NOMO-1 treated with DMSO at 0.1 percent for 48 hours (cell line): ENCODE measurements at regions not wholly inside any gene's neighbourhood (a gene's known extent, or its start where the extent isn't known, plus 50 kb on each side); places are given as distances from the start of the nearest gene placed in this dataset.
"Not testable (repeated sequence)": the region's sequence is repeated elsewhere in the genome, so short reads cannot be mapped to it uniquely, and the experiment has no call there.

Experiments used
- DNase-seq: peaks from one replicate; lab custom pipeline; 2025; ENCODE audit not compliant: unreplicated experiment; lab: John Stamatoyannopoulos, UW

DNA sequence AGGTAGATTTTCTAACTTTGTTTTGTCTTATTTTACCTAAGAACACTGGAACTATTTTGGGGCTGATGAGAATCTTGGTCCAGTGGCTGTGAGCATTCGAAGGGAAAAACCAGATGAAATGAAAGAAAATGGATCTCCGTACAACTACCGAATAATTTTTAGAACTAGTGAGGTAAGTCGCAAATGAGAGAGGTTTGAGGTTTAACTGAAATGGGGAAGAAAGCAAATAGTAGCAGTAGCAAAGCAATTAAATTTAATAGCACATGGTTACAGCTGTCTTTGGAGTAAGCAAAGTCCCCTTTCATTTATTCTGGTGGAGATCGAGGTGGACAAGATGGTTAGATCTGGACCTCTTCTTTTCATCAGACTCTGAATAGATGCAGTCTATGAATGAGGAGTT is 313.5 kb upstream of the RGS6 start:
- peak; percentile 77 for DNase-seq

DNA sequence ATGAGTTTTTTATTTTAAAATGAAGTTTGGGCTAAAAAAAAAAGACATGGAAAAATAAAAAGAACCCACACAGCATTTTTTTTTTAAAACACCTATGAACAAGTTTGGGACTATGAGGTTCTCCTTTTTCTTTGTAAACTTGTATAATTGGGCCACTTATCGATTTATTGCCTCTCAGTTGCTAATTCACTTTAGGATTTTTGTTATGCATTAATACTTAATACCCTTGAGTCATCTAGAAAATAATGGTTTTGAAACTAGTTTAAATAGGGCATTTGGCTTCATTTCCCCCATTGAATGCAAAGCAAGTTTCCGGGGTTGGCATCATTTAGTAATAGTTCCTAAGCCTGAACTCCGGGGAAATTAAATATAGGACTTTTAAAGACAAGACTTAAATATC is 312.8 kb upstream of the RGS6 start:
- DNase-seq, result no peak

DNA sequence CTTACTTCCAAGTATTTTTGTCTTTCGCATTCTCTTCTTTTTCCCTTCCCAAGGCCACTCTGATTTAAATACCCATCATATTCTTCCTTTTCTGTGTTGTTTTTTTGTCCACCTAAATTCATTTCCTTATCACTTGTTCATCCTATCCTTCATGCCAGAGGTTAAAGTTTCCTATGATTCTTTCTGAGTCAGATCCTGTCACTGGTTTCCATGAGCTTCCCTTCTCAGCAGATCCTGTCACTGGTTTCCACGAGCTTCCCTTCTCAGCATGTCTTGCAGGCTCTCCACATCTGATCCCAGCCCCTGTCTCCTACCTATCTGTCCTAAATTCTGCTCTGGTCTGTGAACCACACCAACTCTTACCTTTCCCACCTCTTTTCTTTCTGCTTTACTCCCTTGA is 311.8 kb upstream of the RGS6 start:
- DNase-seq, result no peak

DNA sequence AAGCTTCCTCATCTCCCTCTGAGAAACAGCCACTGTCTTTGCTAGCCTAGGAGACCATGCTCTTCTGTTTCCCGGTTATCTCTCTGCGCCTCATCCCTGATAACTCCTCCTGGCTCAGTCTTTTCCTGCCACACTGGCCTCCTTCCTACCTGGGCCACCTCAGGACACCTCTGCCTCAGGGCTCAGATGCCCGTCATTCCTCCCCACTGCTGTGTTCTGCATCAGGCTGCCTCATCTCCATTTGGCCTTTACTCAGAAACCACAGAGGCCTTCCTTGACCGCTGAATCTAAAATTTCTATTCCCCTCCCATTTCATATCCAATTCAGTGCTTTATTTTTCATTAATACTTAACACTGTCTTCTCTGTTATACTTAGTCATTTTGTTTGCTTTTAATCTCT is 311.0 kb upstream of the RGS6 start:
- no peak for DNase-seq

DNA sequence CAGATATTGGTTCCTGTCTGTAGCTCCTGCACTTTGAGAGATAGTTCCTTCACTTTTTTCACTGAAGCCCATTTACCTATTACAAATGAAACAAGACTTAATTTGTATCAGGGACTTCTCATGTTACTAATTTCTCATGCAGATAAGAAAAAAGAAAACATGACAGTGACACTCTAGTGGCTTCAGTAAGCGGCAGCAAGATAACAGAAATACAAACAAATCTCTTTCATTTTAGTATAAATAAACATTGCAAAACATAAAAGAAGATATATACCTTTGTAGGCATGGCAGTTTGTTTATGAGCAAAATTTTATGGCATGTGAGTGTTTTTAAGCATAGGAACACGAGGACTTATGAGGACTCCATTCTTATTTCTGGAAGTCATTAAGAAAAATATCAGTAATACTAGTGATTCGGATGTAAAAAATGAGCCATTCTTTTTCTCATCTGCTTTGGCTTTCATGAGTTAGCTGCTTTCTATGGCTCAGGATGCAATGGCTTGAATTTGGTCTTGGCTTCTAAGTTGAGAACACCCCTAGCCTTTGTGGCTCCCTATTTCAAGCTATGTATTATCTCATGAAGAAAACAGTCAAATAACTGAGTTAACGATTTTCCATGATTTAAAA is 310.1 kb upstream of the RGS6 start:
- no peak for DNase-seq

DNA sequence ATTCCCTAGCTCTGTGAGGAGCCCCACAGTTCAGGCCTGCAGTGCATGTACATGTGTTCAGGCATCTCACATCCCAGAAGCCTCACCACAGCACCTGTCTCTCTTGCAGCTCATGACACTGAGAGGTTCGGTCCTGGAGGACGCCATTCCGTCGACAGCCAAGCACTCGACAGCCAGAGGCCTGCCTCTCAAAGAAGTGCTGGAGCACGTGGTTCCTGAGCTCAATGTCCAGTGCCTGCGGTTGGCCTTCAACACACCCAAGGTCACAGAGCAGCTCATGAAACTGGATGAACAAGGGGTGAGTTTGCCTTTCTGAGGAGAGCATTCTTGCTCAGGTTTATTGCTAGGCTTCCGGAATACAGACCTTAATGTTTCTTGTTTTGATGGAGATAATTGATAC is 308.3 kb upstream of the RGS6 start:
- DNase-seq, result no peak

DNA sequence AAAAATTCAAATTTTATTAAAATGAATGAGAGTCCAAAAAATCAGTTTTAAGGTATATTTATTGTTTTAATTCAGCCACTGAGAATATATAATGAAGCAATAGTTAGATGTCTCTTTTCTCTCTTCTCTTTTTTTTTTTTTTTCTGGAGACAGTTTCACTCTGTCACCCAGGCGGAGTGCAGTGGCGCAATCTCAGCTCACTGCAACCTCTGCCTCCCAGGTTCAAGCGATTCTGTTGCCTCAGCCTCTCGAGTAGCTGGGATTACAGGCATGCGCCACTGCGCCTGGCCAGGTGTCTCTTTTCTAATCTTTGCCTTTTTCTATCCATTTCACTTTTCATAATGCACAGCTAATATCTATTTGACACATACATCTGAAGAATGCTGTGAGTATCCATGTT is 307.1 kb upstream of the RGS6 start:
- DNase-seq, result peak; percentile 56

DNA sequence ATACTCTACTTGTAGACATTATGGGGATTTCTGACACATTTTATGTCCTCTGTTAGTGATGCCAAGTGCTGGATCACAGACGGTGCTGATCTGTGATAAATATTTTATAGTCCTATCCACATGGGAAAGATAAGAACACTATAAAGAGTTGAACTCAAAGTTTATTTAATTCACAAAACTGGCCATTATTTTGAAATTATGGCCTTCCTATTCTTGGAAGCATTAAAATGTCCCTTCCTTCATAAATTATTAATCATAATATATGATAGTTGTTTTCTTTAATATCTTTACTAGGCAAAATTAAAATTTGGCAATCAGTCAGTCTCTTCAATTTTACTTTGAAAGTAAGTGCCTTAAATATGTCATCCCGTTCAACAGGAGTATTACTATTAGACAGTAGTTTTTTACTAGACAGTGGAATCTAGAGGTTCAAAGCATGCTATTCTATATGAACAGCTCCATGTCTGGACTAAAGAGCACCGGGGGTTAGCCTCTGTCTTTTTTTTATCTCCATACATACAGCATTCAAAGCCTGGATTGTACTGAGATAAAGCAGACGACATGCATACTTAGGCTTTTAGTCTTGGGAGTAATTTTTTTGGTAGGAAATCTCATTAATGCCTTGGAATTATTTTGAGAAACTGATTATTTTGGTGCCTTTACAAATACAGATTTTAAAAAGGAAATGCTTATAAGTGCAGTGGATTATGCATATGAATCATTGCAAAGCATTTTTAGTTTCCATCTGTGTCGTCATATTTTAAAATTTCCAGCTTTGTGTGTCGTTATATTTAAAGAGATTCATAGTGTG is 306.1 kb upstream of the RGS6 start:
- peak; percentile 1 for DNase-seq

DNA sequence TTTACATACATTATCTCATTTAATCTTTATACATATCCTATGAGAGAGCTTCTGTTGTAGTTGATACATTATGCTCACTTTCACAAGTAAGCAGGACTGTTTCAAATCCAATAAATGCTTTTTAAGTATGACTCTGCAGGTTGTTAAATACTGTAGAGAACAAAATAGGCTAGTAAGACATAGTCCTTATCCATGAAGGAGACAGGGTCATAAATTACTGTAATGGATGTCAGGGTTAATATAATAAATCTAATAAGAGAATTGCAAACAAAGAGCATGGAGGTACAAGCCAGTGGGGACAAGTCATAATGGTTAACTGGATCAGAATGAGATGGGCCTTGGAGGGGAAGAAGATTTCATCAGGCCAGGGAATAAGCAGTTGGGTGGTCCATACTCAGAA is 303.8 kb upstream of the RGS6 start:
- DNase-seq, result no peak

DNA sequence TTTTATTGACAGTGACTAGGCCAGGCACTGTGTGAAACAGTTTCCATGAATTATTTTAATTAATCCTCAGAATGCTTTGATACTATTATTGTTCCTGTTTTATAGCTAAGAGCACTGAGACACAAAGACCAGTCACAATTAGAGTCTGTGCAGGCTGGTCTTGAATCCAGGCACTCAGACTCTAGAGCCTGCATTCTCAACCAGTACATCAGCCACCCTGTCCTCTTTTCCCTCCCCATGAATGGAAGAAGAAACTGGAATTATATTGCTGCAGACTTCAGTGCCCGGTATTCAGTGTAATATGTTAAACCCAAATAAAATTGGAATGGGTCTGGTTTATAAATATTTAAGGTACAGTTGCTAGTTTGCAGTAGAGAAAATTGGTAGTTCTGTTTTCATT is 303.0 kb upstream of the RGS6 start:
- no peak for DNase-seq

DNA sequence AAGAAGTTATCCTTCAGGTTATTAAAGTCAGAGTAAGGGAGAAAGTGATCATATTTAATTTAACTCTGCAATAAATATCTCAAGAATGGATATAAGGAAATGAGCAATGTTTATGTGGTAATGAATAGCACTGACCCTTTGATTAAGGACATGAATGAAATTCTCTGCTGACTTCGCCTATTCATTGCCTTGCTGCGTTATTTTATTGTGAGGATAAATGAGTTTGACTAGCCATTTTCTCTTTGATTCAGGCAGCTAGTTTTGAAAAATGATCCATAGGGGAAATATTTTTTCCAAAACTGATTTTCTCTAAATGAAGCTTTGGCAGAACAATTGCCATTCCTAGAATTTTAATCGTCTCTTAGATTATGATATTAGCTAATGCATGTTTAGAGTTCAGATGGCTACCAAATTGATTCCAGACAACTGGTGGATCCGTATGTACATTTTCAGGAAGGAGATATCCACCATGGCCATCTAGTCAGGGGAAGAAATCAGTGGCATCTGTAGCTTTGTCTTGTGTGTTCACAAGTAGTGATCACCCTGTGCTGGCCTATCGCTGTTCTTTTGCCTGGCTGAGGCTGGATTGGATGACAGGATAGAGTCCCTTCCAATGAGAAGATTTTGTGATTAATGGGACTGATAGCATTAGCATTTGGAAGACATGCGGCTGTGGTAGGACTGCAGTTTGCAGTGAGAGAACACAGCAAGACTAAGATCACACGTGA is 302.3 kb upstream of the RGS6 start:
- no peak for DNase-seq

DNA sequence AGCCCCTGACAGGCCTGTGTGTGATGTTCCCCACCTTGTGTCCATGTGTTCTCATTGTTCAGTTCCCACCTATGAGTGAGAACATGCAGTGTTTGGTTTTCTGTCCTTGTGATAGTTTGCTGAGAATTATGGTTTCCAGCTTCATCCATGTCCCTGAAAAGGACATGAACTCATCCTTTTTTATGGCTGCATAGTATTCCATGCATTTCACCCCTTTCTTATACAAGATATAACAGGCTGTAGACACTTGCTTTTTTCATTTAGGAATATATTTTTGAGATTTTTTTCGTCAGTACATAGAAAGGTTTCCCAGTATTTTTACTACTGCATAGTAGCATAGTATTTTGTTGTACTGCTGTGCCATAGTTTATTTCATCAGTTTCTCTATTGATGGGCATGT is 301.2 kb upstream of the RGS6 start:
- DNase-seq, result not testable (repeated sequence)

DNA sequence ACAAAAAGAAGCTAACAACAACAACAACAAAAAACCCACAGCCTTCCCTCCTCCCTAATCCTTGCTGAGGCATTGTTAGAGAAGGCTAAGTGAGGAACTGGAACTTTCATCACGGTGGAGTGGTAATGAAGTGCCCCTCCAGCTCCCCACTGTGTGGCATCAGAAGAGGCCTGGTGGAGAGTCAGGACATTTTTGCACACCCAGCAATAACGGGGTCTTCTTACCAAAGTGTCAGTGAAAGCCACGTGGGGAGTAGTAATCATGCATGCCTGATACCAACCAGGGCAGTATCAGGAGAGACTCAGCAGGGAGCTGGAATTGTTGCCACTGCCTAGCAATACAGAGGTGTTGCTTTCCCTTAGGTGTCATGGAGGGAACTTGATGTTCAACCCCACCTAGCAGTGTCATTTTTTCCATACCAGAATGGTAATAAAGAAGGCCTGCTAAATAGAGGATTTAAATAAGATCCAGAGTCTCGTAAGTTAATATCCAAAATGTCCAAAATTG is 299.7 kb upstream of the RGS6 start:
- DNase-seq, result no peak

DNA sequence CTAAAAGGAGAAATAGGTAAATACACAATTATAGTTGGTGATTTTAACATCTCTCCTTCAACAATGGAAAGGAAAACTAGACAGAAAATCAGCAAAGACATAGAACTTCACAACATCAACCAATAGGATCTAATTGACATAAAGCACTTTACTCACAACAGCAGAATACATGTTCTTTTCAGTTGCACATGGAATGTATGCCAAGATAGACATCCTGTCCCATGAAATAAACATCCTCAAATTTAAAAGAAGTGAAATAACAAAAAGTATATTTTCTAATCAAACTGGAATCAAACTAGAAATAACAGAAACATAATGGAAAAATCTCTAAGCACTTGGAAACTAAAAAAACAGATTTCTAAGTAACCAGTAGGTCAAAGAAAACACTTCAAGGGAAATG is 296.2 kb upstream of the RGS6 start:
- DNase-seq, result no peak

DNA sequence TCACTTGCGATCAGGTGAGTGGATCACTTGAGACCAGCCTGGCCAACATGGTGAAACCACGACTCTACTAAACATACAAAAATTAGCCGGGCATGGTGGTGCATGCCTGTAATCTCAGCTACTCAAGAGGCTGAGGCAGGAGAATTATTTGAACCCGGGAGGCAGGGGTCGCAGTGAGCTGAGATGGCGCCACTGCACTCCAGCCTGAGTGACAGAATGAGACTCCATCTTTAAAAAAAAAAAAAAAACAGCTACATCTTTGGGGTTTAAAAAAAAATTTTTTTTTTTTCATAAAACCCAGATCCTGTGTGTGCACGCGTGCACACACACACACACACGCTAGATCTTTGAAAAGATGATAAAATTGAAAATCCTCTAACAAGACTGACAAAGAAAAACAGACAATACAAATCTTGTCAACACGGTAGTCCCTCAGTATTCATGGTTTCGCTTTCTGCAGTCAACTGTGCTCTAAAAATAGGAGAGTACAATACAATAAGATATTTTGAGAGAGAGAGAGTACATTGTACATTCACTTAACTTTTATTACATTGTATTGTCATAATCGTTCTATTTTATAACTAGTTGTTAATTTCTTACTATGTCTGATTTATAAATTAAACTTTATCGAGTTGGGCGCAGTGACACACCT is 295.3 kb upstream of the RGS6 start:
- DNase-seq, result no peak

DNA sequence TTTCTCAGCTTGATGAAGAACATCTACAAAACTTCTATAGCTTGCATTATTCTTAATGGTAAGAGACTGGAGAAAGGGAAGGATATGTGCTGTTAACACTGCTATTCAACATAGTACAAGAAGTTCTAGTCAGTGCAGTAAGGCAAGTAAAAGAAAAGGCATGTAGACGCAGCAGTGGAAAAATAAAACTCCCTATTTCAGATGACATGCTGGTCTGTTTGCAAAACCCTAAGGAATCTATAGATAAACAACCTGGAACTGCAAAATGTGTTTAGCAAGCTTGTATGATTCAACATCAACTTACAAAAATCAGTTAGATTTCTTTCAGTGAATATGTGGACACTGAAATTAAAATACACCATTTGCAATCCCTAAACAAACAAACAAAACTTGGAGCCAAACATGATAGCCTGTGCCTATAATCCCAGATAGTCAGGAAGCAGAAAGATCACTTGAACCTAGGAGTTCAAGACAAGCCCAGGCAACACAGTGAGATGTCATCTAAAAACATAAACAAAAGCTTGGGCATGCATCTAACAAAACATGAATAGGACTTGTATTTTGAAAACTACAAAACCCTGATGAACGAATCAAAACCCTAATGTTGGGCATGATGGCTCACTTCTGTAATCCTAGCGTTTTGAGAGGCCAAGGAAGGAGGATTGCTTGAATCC is 293.6 kb upstream of the RGS6 start:
- no peak for DNase-seq

DNA sequence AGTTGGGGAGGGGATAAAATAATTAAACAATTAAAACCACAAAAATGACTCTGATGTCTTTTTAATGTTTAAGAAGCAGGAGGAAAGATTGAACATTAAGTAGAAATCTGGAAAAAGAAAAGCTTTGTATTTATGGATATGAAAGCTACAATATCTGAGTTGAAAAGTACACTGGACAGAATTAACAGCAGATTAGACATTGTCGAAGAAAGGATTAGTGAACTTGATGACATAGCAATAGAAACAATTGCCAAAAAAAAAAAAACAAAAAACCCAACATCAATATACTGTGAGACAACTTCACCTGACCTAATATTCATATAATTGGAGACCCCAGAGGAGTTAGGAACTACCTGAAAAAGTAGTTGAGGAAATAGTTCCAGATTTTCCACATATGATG is 289.5 kb upstream of the RGS6 start:
- DNase-seq, result no peak

DNA sequence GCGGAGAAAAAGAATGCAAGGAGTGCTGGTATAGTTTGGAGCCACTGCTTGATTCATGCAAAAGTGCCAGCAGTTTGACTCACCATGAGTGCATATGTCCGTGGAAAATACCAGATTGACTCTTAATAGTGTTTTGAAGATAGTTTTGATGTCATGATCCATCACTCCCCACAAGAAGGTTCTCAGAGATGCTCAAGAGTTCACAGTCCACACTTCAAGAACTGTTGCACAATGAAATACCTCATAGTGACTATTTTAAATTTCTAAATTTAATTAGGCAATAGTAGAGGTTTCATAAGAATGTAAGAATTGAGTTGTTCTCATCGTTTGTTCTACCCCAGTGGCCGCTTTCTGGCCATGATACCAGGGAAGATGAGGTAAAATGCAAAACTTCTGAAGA is 286.6 kb upstream of the RGS6 start:
- DNase-seq, result peak; percentile 3

DNA sequence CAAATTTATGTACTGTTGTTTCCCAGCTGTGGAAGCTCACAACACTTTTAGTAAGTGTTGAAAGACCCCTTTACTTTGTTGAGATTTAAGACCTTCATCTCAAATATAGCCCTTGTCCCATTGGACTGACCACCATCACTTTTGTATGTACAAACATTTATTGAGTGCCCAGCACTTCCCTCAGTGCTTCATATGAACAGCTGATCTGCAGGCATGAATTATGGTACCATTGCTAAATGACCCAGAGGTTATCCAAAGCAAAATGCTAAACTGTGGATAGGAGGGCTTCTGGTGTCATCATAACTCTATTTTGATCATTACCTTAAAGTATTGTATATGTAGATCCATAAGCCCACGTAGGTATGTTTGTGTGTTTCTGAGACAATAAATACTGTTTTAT is 285.7 kb upstream of the RGS6 start:
- DNase-seq, result no peak

DNA sequence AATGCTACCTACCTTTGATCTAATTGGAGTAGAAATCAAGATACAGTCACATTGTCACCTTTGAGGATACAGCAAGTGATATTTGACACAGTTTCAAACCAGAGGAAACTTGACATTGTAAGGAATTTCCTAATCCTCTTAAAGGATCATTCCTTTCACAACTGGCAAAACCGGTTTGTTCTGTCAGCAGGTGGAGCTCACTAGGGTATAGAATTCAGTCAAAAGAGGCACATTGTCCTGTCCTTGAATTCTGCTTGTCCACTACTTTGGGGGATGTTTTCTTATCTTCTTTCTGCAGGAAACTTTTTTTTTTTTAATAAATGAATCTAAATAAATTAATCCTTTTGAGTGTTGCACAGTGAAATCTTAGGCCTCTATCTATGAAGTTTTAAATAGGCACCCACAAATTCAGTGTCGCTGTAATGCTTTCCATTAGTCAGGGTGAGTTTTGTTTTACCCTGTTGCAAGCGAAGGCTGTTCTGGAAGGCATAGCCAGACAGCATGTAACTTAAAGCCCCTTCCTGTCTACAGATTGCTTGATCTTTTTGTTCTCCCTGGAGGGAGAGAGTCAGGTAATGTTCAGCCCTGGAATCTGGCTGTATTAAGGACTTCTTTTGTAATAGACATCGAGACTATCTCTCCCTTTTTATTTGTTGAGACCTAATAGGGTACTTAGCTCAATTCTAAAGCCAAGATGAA is 285.0 kb upstream of the RGS6 start:
- DNase-seq, result no peak
